Large intestine (tissue), 3 donors: ENCODE measurements at regions not wholly inside any gene's neighbourhood (a gene's known extent, or its start where the extent isn't known, plus 50 kb on each side); places are given as distances from the start of the nearest gene placed in this dataset.

Source experiments
- DNase-seq, 2 donors: peaks; one replicate each; pipeline versions ENCODE4 v3.0.0 to v3.0.0-alpha.2; 2013
- H3K27ac ChIP-seq: one replicate; pipeline ENCODE4 v1.5.1; 2013; ENCODE audit warnings: low read length
- H3K27me3 ChIP-seq: 2 replicates; pipeline ENCODE4 v1.6.1; 2013; ENCODE audit warnings: low read length; ENCODE audit not compliant: control insufficient read depth, insufficient read depth
- H3K36me3 ChIP-seq: 2 replicates; pipeline ENCODE4 v1.6.1; 2013; ENCODE audit warnings: low read length; ENCODE audit not compliant: control insufficient read depth, insufficient read depth
- H3K4me1 ChIP-seq: one replicate; pipeline ENCODE4 v1.6.1; 2013; ENCODE audit warnings: low read length; ENCODE audit not compliant: control insufficient read depth, insufficient read depth
- H3K4me3 ChIP-seq: one replicate; pipeline ENCODE4 v1.5.1; 2013; ENCODE audit warnings: low read length
- H3K9me3 ChIP-seq: one replicate; pipeline ENCODE4 v1.6.1; 2013; ENCODE audit warnings: mild to moderate bottlenecking, low read depth, low read length, moderate library complexity; ENCODE audit not compliant: control insufficient read depth
- whole genome bisulfite sequencing: methylation state at CpG from one replicate; pipeline ENCODE4 v1.1.5; 2013; ENCODE audit warnings: low lambda C conversion rate; ENCODE audit not compliant: insufficient coverage; 5-methylcytosine and 5-hydroxymethylcytosine counted together

GRCh38 chr5:92780057-92780456 is 801.0 kb downstream of the NR2F1-AS1 start:
- H3K36me3 ChIP-seq = no peaks in the 10 kb centered on the region
- no peaks in the 10 kb centered on the region for H3K27me3 ChIP-seq
- no peak overlapping the region for H3K4me3 ChIP-seq
- no peak for DNase-seq
- H3K4me1 ChIP-seq = no peaks in the 10 kb centered on the region
- no peaks in the 10 kb centered on the region for H3K9me3 ChIP-seq
- no peak overlapping the region for H3K27ac ChIP-seq
- WGBS = no CpG with 5 or more reads among the region's 4 CpGs

- H3K27ac ChIP-seq = no peak overlapping the region
- H3K27me3 ChIP-seq = no peaks in the 10 kb centered on the region
- DNase-seq = no peak
- H3K4me3 ChIP-seq = no peak overlapping the region
- H3K9me3 ChIP-seq = no peaks in the 10 kb centered on the region
- no peaks in the 10 kb centered on the region for H3K4me1 ChIP-seq
- no peaks in the 10 kb centered on the region for H3K36me3 ChIP-seq
Measured at GRCh38 chr5:92779536-92779935, 801.5 kb downstream of the NR2F1-AS1 start.

DNA sequence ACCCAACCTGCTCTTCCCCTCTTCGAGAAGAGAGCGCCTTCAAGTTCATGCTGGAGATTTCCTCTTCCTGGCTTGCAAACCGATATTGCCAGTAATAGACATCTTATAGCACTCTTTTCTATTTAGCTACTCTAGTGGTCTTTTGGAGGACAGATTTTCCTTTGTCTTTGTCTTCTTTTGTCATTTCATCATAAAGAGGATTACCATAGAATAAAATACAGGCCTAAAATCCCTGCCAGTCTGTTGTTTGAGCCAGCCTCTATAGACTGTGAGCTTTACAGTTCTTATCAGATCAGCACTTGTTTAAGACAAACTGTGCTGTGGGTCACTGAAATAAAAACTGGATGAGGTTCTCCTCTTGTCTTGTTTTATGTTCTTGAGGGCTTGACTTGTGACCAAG is 802.8 kb downstream of the NR2F1-AS1 start:
- WGBS = no CpG with 5 or more reads among the region's 3 CpGs
- no peak for DNase-seq
- Histone ChIP-seq H3K9me3 (no peaks in the 10 kb centered on the region), H3K27ac (no peak overlapping the region), H3K36me3 (no peaks in the 10 kb centered on the region), H3K4me3 (no peak overlapping the region), H3K27me3 (no peaks in the 10 kb centered on the region), H3K4me1 (no peaks in the 10 kb centered on the region)

GRCh38 chr5:92777421-92777820 is 803.6 kb downstream of the NR2F1-AS1 start:
- Histone ChIP-seq H3K9me3 (no peaks in the 10 kb centered on the region), H3K4me1 (no peaks in the 10 kb centered on the region), H3K4me3 (no peak overlapping the region), H3K27me3 (no peaks in the 10 kb centered on the region), H3K27ac (no peak overlapping the region), H3K36me3 (no peaks in the 10 kb centered on the region)
- WGBS = no CpG with 5 or more reads among the region's 1 CpG
- no peak for DNase-seq

GRCh38 chr5:92775711-92776615 is 805.1 kb downstream of the NR2F1-AS1 start:
- 20% methylated on average over 1 of the region's 5 CpGs for WGBS
- Histone ChIP-seq H3K27me3 (no peaks in the 10 kb centered on the region), H3K4me1 (no peaks in the 10 kb centered on the region), H3K4me3 (no peak overlapping the region), H3K27ac (no peak overlapping the region), H3K9me3 (no peaks in the 10 kb centered on the region), H3K36me3 (no peaks in the 10 kb centered on the region)
- no peak for DNase-seq

GRCh38 chr5:92769978-92770377 is 811.0 kb downstream of the NR2F1-AS1 start:
- H3K9me3 ChIP-seq = no peaks in the 10 kb centered on the region
- no peaks in the 10 kb centered on the region for H3K36me3 ChIP-seq
- H3K27ac ChIP-seq = no peak overlapping the region
- H3K4me3 ChIP-seq = no peak overlapping the region
- H3K27me3 ChIP-seq = no peaks in the 10 kb centered on the region
- no peak for DNase-seq
- WGBS = 93% methylated on average over 2 of the region's 2 CpGs
- H3K4me1 ChIP-seq = no peaks in the 10 kb centered on the region

DNA sequence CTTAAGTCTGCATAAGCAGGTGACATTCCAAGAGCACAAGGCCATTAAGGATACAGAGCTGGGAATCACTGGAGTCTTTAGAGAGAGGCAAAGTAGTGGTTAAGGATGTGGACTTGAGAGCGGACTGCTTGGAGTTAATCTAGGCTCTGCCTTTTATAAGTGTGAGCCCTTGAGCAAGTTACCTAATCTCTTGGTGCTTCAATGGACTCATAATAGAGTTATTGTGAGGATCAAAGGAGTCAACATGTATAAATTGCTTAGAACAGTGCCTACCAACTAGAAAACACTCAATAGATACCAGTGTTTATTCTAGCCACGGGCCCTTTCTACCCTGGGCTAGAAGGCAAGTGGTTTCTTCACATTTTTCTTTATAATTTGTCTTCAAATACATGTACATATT is 819.4 kb downstream of the NR2F1-AS1 start:
- Histone ChIP-seq H3K4me1 (no peaks in the 10 kb centered on the region), H3K27me3 (no peaks in the 10 kb centered on the region), H3K36me3 (no peaks in the 10 kb centered on the region), H3K27ac (no peak overlapping the region), H3K9me3 (no peaks in the 10 kb centered on the region), H3K4me3 (no peak overlapping the region)
- DNase-seq = no peak
- WGBS = 0% methylated on average over 1 of the region's 2 CpGs

GRCh38 chr5:92760550-92760949 is 820.5 kb downstream of the NR2F1-AS1 start:
- Histone ChIP-seq H3K4me1 (no peaks in the 10 kb centered on the region), H3K36me3 (no peaks in the 10 kb centered on the region), H3K4me3 (no peak overlapping the region), H3K9me3 (no peaks in the 10 kb centered on the region), H3K27me3 (no peaks in the 10 kb centered on the region), H3K27ac (no peak overlapping the region)
- 92% methylated on average over 2 of the region's 2 CpGs for WGBS
- DNase-seq = no peak

- Histone ChIP-seq H3K27ac (no peak overlapping the region), H3K9me3 (no peaks in the 10 kb centered on the region), H3K4me1 (no peaks in the 10 kb centered on the region), H3K4me3 (no peak overlapping the region), H3K36me3 (no peaks in the 10 kb centered on the region), H3K27me3 (no peaks in the 10 kb centered on the region)
- WGBS = 57% methylated on average over 1 of the region's 1 CpG
- no peak for DNase-seq
Measured at GRCh38 chr5:92758552-92758951, 822.5 kb downstream of the NR2F1-AS1 start.

- Histone ChIP-seq H3K4me1 (no peaks in the 10 kb centered on the region), H3K36me3 (no peaks in the 10 kb centered on the region), H3K27me3 (no peaks in the 10 kb centered on the region), H3K27ac (no peak overlapping the region), H3K4me3 (no peak overlapping the region), H3K9me3 (no peaks in the 10 kb centered on the region)
- no peak for DNase-seq
- no CpG with 5 or more reads among the region's 1 CpG for WGBS
Measured at GRCh38 chr5:92749943-92750342, 831.1 kb downstream of the NR2F1-AS1 start.

DNA sequence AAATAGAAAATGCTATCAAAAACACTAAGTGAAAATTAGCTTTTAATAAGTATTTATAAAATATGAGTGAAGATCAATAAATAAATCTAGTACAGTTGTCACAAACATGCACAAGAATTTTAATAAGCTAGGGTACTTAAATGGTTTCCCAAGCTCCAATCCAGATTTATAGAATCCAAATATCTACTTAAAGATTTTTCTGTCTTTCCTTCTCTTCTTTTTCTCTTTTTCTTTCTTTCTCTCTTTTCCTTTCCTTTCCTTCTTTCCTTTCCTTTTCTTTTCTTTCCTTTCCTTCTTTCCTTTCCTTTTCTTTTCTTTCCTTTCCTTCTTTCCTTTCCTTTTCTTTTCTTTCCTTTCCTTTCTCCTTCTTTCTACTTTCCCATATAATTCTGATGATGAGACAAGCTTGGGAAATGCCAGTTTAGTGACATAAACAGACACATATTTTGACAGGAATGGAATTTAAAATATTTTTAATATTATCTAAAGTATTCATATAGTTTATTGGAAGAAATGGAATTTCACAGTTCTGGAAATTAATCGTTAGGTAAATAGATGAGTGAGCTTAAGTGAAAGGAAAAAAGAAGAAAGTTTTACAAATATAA is 832.8 kb downstream of the NR2F1-AS1 start:
- Histone ChIP-seq H3K9me3 (no peaks in the 10 kb centered on the region), H3K27ac (no peak overlapping the region), H3K4me1 (no peaks in the 10 kb centered on the region), H3K36me3 (no peaks in the 10 kb centered on the region), H3K4me3 (no peak overlapping the region), H3K27me3 (no peaks in the 10 kb centered on the region)
- DNase-seq = no peak
- 100% methylated on average over 1 of the region's 1 CpG for WGBS
